ENCODE measurements at regions not wholly inside any gene's neighbourhood (a gene's known extent, or its start where the extent isn't known, plus 50 kb on each side); places are given as distances from the start of the nearest gene placed in this dataset.

GRCh38 chr2:163210430-163210918, 371.9 kb upstream of the KCNH7 start:
- Mint-ChIP-seq H3K36me3 (no peaks in the 10 kb centered on the region), H3K4me3 (no peak overlapping the region), H3K27me3 (ENCODE audit: low read depth) (no peaks in the 10 kb centered on the region), H3K27ac (no peak overlapping the region), H3K9me3 (no peaks in the 10 kb centered on the region), H3K4me1 (peaks cover 9% of the 10 kb centered on the region)
- no peak for ATAC-seq
- no peak for DNase-seq (ENCODE audit: low spot score)
- TF ChIP-seq PRRX2 (CRISPR knock-in tag; IDR thresholded peaks at IDR 0.05) (no peak), NR2C2 (CRISPR knock-in tag; IDR thresholded peaks at IDR 0.05) (no peak), FOXP1 (CRISPR knock-in tag; IDR thresholded peaks at IDR 0.05; ENCODE audit: borderline replicate concordance) (no peak), ETV6 (CRISPR knock-in tag; IDR thresholded peaks at IDR 0.05) (no peak)
- POLR2A ChIA-PET = no interaction called here
- CTCF ChIA-PET = no interaction called here

- Mint-ChIP-seq H3K9me3 (no peaks in the 10 kb centered on the region), H3K36me3 (no peaks in the 10 kb centered on the region), H3K4me3 (no peak overlapping the region), H3K27me3 (ENCODE audit: low read depth) (no peaks in the 10 kb centered on the region), H3K4me1 (peaks cover 10% of the 10 kb centered on the region), H3K27ac (no peak overlapping the region)
- CTCF ChIA-PET = no interaction called here
- POLR2A ChIA-PET = no interaction called here
- peak; percentile 20; the same call in 1 of the 2 replicates for ATAC-seq
- TF ChIP-seq E2F1 (CRISPR knock-in tag; IDR thresholded peaks at IDR 0.05) (no peak), ZBTB21 (CRISPR knock-in tag; IDR thresholded peaks at IDR 0.05; ENCODE audit: borderline replicate concordance) (no peak), AFF4 (CRISPR knock-in tag; IDR thresholded peaks at IDR 0.05; ENCODE audit: borderline replicate concordance) (no peak), CTCF (IDR thresholded peaks at IDR 0.05) (no peak), NFE2L1 (CRISPR knock-in tag; IDR thresholded peaks at IDR 0.05) (no peak), KAT7 (CRISPR knock-in tag; IDR thresholded peaks at IDR 0.05; ENCODE audit: borderline replicate concordance) (no peak), ZNF532 (CRISPR knock-in tag; IDR thresholded peaks at IDR 0.05; ENCODE audit: borderline replicate concordance) (no peak), JUN (CRISPR knock-in tag; IDR thresholded peaks at IDR 0.05) (no peak), NR2C2 (CRISPR knock-in tag; IDR thresholded peaks at IDR 0.05) (no peak), MXD4 (CRISPR knock-in tag; IDR thresholded peaks at IDR 0.05; ENCODE audit: borderline replicate concordance) (no peak), ERG (CRISPR knock-in tag; IDR thresholded peaks at IDR 0.05) (no peak), USF2 (CRISPR knock-in tag; IDR thresholded peaks at IDR 0.05) (no peak), ATF2 (CRISPR knock-in tag; IDR thresholded peaks at IDR 0.05; ENCODE audit: borderline replicate concordance, low read depth) (no peak), SP1 (CRISPR knock-in tag; conservative IDR thresholded peaks at IDR 0.05) (no peak), SOX15 (CRISPR knock-in tag; IDR thresholded peaks at IDR 0.05) (no peak), CREM (CRISPR knock-in tag; IDR thresholded peaks at IDR 0.05) (no peak), CREB1 (CRISPR knock-in tag; IDR thresholded peaks at IDR 0.05) (no peak)
- no peak for DNase-seq (ENCODE audit: low spot score)
Observed at GRCh38 chr2:163207693-163208370, 369.3 kb upstream of the KCNH7 start.

Measured in WTC11 (cell line).